Epidermal melanocyte (primary cell): ENCODE measurements at regions not wholly inside any gene's neighbourhood (a gene's known extent, or its start where the extent isn't known, plus 50 kb on each side); places are given as distances from the start of the nearest gene placed in this dataset.
"Not testable (repeated sequence)": the region's sequence is repeated elsewhere in the genome, so short reads cannot be mapped to it uniquely, and the experiment has no call there.

Experiments used
- DNase-seq: peaks from one replicate; pipeline ENCODE4 v3.0.0; 2011; ENCODE audit warnings: low spot score; ENCODE audit not compliant: insufficient read length

- not testable (repeated sequence) for DNase-seq
Observed at GRCh38 chr1:121051161-121051790, 132.9 kb downstream of the FAM72B start.

GRCh38 chr1:121052081-121052660, 132.0 kb downstream of the FAM72B start:
- DNase-seq, result not testable (repeated sequence)

- DNase-seq, result not testable (repeated sequence)
Observed at GRCh38 chr1:121054928-121055327, 129.2 kb downstream of the FAM72B start.

GRCh38 chr1:121066925-121067324, 117.2 kb downstream of the FAM72B start:
- DNase-seq, result not testable (repeated sequence)

GRCh38 chr1:121068738-121069499, 115.2 kb downstream of the FAM72B start:
- DNase-seq, result not testable (repeated sequence)

- not testable (repeated sequence) for DNase-seq
Observed at GRCh38 chr1:121073852-121074251, 110.3 kb downstream of the FAM72B start.

- DNase-seq, result not testable (repeated sequence)
Observed at GRCh38 chr1:121075254-121075805, 108.8 kb downstream of the FAM72B start.

GRCh38 chr1:121076674-121077073, 107.5 kb downstream of the FAM72B start:
- DNase-seq, result not testable (repeated sequence)

GRCh38 chr1:121079655-121080054, 104.5 kb downstream of the FAM72B start:
- not testable (repeated sequence) for DNase-seq

GRCh38 chr1:121080197-121080903, 103.8 kb downstream of the FAM72B start:
- DNase-seq, result not testable (repeated sequence)

GRCh38 chr1:121080904-121081264, 103.3 kb downstream of the FAM72B start:
- DNase-seq, result not testable (repeated sequence)

GRCh38 chr1:121081625-121082199, 102.4 kb downstream of the FAM72B start:
- DNase-seq, result not testable (repeated sequence)

GRCh38 chr1:121082995-121083394, 101.1 kb downstream of the FAM72B start:
- not testable (repeated sequence) for DNase-seq

GRCh38 chr1:121086249-121086648, 97.9 kb downstream of the FAM72B start:
- not testable (repeated sequence) for DNase-seq

- DNase-seq, result not testable (repeated sequence)
Observed at GRCh38 chr1:121087221-121087620, 96.9 kb downstream of the FAM72B start.

- DNase-seq, result not testable (repeated sequence)
Observed at GRCh38 chr1:121088568-121088967, 95.6 kb downstream of the FAM72B start.

GRCh38 chr1:121092329-121092968, 91.7 kb downstream of the FAM72B start:
- DNase-seq, result not testable (repeated sequence)

- not testable (repeated sequence) for DNase-seq
Observed at GRCh38 chr1:121095014-121095413, 89.1 kb downstream of the FAM72B start.

GRCh38 chr1:121097127-121097866, 86.8 kb downstream of the FAM72B start:
- not testable (repeated sequence) for DNase-seq

GRCh38 chr1:121097867-121098215, 86.3 kb downstream of the FAM72B start:
- not testable (repeated sequence) for DNase-seq
